ENCODE measurements at regions not wholly inside any gene's neighbourhood (a gene's known extent, or its start where the extent isn't known, plus 50 kb on each side); places are given as distances from the start of the nearest gene placed in this dataset.

DNA sequence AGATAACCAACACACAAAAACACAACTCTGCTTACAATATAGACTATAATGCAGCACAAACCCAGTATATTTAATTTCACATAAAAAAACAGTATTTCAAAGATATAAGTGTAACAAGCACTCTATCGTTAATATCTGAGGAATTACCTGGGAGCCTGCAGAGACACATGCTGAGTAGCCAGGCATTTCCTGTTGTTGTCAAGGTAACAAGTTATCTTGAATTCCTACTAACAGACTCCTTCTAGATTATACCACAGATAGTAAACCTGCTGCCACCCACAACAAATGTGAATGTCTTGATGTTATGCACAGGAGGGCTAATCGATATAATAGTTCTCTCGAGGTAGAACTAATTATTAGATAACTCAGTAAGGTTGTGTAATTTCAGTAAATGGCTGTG, 826.0 kb upstream of the PRR20A start:
- Histone ChIP-seq H3K36me3 (replicated peaks in 1 of 2) (no peaks in the 10 kb centered on the region), H3K4me1 (replicated peaks in 1 of 2) (no peaks in the 10 kb centered on the region), H3K9me3 (replicated peaks in 1 of 3) (no peaks in the 10 kb centered on the region), H3K27me3 (no peaks in the 10 kb centered on the region), H3K4me3 (no peak overlapping the region), H3K27ac (no peak overlapping the region)
- intact Hi-C loops (cut with DNase I): no loop called here
- DNase-seq: no peak
- TF ChIP-seq POLR2A (IDR thresholded peaks at IDR 0.05): no peak
- TF ChIP-seq, protein P1, sequence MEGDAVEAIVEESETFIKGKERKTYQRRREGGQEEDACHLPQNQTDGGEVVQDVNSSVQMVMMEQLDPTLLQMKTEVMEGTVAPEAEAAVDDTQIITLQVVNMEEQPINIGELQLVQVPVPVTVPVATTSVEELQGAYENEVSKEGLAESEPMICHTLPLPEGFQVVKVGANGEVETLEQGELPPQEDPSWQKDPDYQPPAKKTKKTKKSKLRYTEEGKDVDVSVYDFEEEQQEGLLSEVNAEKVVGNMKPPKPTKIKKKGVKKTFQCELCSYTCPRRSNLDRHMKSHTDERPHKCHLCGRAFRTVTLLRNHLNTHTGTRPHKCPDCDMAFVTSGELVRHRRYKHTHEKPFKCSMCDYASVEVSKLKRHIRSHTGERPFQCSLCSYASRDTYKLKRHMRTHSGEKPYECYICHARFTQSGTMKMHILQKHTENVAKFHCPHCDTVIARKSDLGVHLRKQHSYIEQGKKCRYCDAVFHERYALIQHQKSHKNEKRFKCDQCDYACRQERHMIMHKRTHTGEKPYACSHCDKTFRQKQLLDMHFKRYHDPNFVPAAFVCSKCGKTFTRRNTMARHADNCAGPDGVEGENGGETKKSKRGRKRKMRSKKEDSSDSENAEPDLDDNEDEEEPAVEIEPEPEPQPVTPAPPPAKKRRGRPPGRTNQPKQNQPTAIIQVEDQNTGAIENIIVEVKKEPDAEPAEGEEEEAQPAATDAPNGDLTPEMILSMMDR (IDR thresholded peaks at IDR 0.05): no peak
- 48 to 62% (median 56%) methylated on average over 3 of the region's 3 CpGs for WGBS, 4 donors

DNA sequence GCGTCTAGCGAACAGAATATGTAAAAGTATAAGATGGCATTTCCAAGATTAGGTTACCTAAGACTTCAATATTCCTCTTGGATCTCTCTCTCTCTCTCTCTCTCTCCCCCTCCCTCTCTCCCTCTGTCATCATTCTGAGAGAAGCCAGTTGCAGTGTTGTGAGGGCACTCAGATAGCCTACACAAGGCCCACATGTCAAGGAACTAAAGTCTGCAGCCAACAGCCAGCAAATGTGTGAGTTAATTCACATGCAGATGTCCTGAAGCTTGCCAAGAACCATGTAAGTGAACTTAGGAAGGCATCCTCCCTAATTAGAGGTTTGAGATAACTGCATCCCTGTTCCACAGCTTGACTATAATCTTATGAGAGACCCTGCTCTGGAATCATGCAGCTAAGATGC, 822.9 kb upstream of the PRR20A start:
- Histone ChIP-seq H3K4me3 (no peak overlapping the region), H3K27ac (no peak overlapping the region), H3K27me3 (no peaks in the 10 kb centered on the region), H3K36me3 (replicated peaks in 1 of 2) (no peaks in the 10 kb centered on the region), H3K4me1 (replicated peaks in 1 of 2) (no peaks in the 10 kb centered on the region), H3K9me3 (replicated peaks in 1 of 3) (no peaks in the 10 kb centered on the region)
- intact Hi-C loops (cut with DNase I): no loop called here
- no peak for DNase-seq
- TF ChIP-seq POLR2A (IDR thresholded peaks at IDR 0.05): no peak
- 77 to 92% (median 91%) methylated on average over 2 of the region's 2 CpGs for WGBS, 4 donors

DNA sequence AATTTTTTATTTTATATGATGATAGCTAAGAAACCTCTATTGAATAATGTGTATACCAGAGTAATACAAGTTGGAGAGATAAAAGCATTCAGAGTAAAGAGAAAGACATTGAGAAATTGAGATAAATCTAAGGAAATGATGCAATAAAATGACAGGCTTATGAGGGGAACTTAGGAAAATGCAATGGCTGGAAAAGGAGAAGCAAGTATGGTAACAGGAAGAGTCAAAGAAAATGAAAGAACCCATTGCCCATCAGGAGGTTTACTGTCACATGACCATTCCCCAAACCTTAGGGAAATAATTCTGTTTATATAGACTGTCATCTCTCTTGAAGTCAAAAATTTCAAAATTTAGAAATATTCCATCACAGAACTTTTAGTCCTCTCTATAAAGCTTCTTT, 808.0 kb upstream of the PRR20A start:
- TF ChIP-seq, protein P1 (IDR thresholded peaks at IDR 0.05): no peak
- TF ChIP-seq POLR2A (IDR thresholded peaks at IDR 0.05): no peak
- Histone ChIP-seq H3K36me3 (replicated peaks in 1 of 2) (no peaks in the 10 kb centered on the region), H3K4me1 (replicated peaks in 1 of 2) (no peaks in the 10 kb centered on the region), H3K9me3 (replicated peaks in 1 of 3) (no peaks in the 10 kb centered on the region), H3K27me3 (no peaks in the 10 kb centered on the region), H3K27ac (no peak overlapping the region), H3K4me3 (no peak overlapping the region)
- no peak for DNase-seq
- intact Hi-C loops (cut with DNase I): no loop called here

DNA sequence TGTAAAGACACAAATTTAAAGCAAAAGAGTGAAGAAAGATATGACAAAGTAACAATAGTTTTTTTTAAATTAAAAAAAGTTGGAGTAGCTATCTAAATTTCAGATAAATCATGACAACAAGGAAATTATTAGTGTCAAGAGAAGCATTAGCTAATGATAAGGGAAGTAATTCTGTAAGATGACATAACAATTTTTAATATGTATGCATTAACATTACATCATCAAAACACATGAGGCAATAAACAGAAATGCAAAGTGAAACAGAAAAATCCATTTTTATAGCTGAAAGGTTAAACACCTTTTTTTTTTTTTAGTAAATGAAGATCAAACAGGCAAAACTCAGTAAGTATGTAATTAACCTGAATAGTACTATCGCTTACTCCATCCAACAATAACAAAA, 804.9 kb upstream of the PRR20A start:
- no peaks in the 10 kb centered on the region for H3K9me3 ChIP-seq (replicated peaks in 1 of 3)
- H3K27me3 ChIP-seq: no peaks in the 10 kb centered on the region
- H3K4me3 ChIP-seq: no peak overlapping the region
- intact Hi-C loops (cut with DNase I): no loop called here
- TF ChIP-seq, protein P1 (IDR thresholded peaks at IDR 0.05): no peak
- DNase-seq: no peak
- no peaks in the 10 kb centered on the region for H3K4me1 ChIP-seq (replicated peaks in 1 of 2)
- H3K27ac ChIP-seq: no peak overlapping the region
- 72 to 93% (median 89%) methylated on average over 1 of the region's 1 CpG for WGBS, 4 donors
- no peaks in the 10 kb centered on the region for H3K36me3 ChIP-seq (replicated peaks in 1 of 2)

DNA sequence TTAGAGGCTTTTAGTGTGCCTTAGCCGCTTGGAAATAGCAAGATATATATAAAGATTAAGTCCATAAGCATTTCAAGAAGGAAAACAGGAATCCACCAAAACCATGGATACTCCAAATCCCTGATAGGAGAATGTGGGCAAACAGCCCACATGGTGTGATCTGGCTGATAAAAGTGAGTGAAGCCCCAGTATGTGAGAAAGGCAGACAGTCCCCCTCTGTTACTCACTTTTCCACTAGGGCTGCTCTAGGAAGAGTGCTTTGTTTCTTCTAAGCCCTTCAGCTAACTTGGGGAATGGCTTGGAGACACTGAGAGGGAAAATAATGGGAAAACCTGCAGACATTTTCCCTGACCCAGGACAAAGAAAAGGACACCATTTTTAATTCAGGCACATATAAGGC, 802.3 kb upstream of the PRR20A start:
- Histone ChIP-seq H3K36me3 (replicated peaks in 1 of 2) (no peaks in the 10 kb centered on the region), H3K9me3 (replicated peaks in 1 of 3) (no peaks in the 10 kb centered on the region), H3K27me3 (no peaks in the 10 kb centered on the region), H3K4me3 (no peak overlapping the region), H3K4me1 (replicated peaks in 1 of 2) (no peaks in the 10 kb centered on the region), H3K27ac (no peak overlapping the region)
- no peak for DNase-seq
- 41 to 70% (median 46%) methylated on average over 1 of the region's 1 CpG for WGBS, 4 donors
- TF ChIP-seq, protein P1 (IDR thresholded peaks at IDR 0.05): no peak
- no peak for TF ChIP-seq POLR2A (IDR thresholded peaks at IDR 0.05)
- intact Hi-C loops (cut with DNase I): no loop called here
